ENCODE measurements at regions not wholly inside any gene's neighbourhood (a gene's known extent, or its start where the extent isn't known, plus 50 kb on each side); places are given as distances from the start of the nearest gene placed in this dataset.

DNA sequence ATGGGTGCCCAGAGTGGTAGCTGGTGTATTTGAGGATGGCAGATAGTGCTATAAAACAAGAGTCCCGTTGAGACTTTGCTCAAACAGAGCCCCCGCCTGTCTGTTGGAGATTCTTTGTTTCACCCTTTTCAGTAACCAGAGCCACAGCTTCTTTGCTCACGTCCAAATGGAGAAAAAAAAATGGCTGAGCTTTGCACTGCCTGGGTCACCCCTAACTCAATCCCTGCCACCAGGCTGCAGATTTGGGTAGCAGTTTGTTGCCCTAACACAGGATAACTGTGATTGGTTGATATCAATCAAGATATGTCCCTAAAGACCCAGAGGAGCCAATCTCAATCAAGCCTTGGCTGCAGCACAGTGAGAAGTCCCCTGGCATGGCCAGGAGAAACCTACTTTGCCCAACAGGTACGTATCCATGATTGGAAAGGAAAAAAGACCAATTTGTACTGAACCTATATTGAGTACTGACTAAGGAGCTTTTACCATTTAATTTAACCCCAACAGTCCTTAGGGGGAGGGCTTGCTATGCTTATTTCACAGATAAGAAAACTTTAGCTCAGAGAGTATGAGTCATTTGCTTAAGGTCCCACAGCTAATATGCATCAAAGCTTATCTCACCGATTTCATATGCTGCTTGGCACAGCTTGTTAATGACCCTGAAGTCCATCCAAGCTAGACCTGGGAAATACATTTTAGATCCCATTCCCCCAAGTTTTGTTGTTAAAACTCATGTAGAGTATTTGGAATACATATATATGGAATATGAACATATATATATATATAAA is 72.0 kb upstream of the SH3BP4 start:
- Histone ChIP-seq H3K4ac (replicated peaks; ENCODE audit: insufficient read length, low read depth, low read length) (no peak overlapping the region), H2BK15ac (ENCODE audit: low read length) (no peak overlapping the region), H3K79me1 (ENCODE audit: low read depth, low read length) (no peaks in the 10 kb centered on the region), H2BK5ac (ENCODE audit: low read depth, low read length) (no peak overlapping the region), H3K4me2 (ENCODE audit: insufficient read depth in 1 of 2, low read depth in 2 of 2, low read length in 2 of 2) (no peak overlapping the region), H2BK12ac (ENCODE audit: low read depth, low read length) (no peak overlapping the region), H3K56ac (replicated peaks; ENCODE audit: insufficient read length, low read depth, low read length) (no peak overlapping the region), H2BK120ac (replicated peaks; ENCODE audit: low read depth, low read length) (no peak overlapping the region), H4K91ac (replicated peaks; ENCODE audit: insufficient read length, low read length) (no peak overlapping the region), H3K23me2 (ENCODE audit: low read depth, low read length) (no peaks in the 10 kb centered on the region), H3K14ac (ENCODE audit: insufficient read length) (no peak overlapping the region), H3K9ac (replicated peaks in 1 of 4; ENCODE audit: extremely low read depth in 1 of 4, low read depth in 3 of 4, low read length in 3 of 4) (no peak overlapping the region), H4K5ac (ENCODE audit: insufficient read length, low read depth, low read length) (no peak overlapping the region), H3K9me3 (ENCODE audit: insufficient read depth in 2 of 2, low read depth in 1 of 2, low read length in 1 of 2) (no peaks in the 10 kb centered on the region), H3K18ac (ENCODE audit: extremely low read depth, low read length) (no peak overlapping the region), H2AFZ (ENCODE audit: low read length) (no peak overlapping the region), H3K23ac (ENCODE audit: insufficient read length) (no peak overlapping the region), H4K8ac (ENCODE audit: extremely low read depth, insufficient read depth, low read length) (no peak overlapping the region), H3K27ac (ENCODE audit: low read depth, low read length) (no peak overlapping the region), H2BK20ac (ENCODE audit: low read length) (no peak overlapping the region), H3K4me1 (replicated peaks in 1 of 4; ENCODE audit: control insufficient read depth in 3 of 4, insufficient read depth in 4 of 4, low read length in 3 of 4) (peaks cover 0 to 2% (median 0%) of the 10 kb centered on the region in 4 experiments; a peak in 1 of 7 replicates), H3K79me2 (ENCODE audit: control insufficient read depth in 1 of 2, insufficient read depth in 2 of 2, low read length in 2 of 2) (no peaks in the 10 kb centered on the region), H3K27me3 (replicated peaks in 1 of 4; ENCODE audit: control insufficient read depth in 3 of 4, extremely low read depth in 1 of 4, insufficient read depth in 3 of 4, low read length in 3 of 4) (no peaks in the 10 kb centered on the region), H3K4me3 (ENCODE audit: extremely low read depth in 1 of 4, insufficient read depth in 2 of 4, low read depth in 3 of 4, low read length in 4 of 4) (no peak overlapping the region), H4K20me1 (replicated peaks in 1 of 2; ENCODE audit: control insufficient read depth in 1 of 2, insufficient read depth in 2 of 2, low read length in 2 of 2) (no peaks in the 10 kb centered on the region), H2AK5ac (ENCODE audit: low read depth, low read length) (no peak overlapping the region), H3K36me3 (ENCODE audit: control insufficient read depth in 2 of 4, insufficient read depth in 4 of 4, low read length in 3 of 4) (no peaks in the 10 kb centered on the region)
- CTCF ChIA-PET (ENCODE audit: partially characterized antibody): interaction anchor here (0.9 to 3.1 kb wide), 11 partner anchors 10 to 135 kb away, joined by 3 to 11 read pairs (median 4); no protein-coding TSS in a partner anchor
- TF ChIP-seq KDM4A (IDR thresholded peaks at IDR 0.05; ENCODE audit: low read depth, low read length, severe bottlenecking): no peak
- TF ChIP-seq HDAC6 (IDR thresholded peaks at IDR 0.05; ENCODE audit: low read depth, low read length): no peak
- TF ChIP-seq HDAC2 (IDR thresholded peaks at IDR 0.05; ENCODE audit: borderline replicate concordance in 1 of 2, low read depth in 2 of 2, low read length in 2 of 2): no peak
- TF ChIP-seq, protein P1, sequence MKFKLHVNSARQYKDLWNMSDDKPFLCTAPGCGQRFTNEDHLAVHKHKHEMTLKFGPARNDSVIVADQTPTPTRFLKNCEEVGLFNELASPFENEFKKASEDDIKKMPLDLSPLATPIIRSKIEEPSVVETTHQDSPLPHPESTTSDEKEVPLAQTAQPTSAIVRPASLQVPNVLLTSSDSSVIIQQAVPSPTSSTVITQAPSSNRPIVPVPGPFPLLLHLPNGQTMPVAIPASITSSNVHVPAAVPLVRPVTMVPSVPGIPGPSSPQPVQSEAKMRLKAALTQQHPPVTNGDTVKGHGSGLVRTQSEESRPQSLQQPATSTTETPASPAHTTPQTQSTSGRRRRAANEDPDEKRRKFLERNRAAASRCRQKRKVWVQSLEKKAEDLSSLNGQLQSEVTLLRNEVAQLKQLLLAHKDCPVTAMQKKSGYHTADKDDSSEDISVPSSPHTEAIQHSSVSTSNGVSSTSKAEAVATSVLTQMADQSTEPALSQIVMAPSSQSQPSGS (IDR thresholded peaks at IDR 0.05; ENCODE audit: low read length): no peak
- no peak for TF ChIP-seq PHF8 (conservative IDR thresholded peaks at IDR 0.05; ENCODE audit: low read depth, low read length)
- no peak for TF ChIP-seq KDM1A (IDR thresholded peaks at IDR 0.05; ENCODE audit: borderline replicate concordance, low read length)
- TF ChIP-seq SIRT6 (IDR thresholded peaks at IDR 0.05; ENCODE audit: low read length): no peak
- no peak for TF ChIP-seq YY1 (IDR thresholded peaks at IDR 0.05; ENCODE audit: low read depth, low read length)
- POLR2A ChIA-PET (ENCODE audit: partially characterized antibody): no interaction called here
- 80% methylated on average over 5 of the region's 5 CpGs; no CpG with 5 or more reads in 1 of the 2 experiments for WGBS, 2 experiments (ENCODE audit: extremely low coverage in 1 of 2, insufficient coverage in 1 of 2, insufficient read length in 1 of 2, insufficient replicate concordance in 2 of 2, low coverage in 1 of 2, low lambda C conversion rate in 2 of 2, missing lambda C conversion rate in 1 of 2)
- FAIRE-seq (no peak), DNase-seq (ENCODE audit: low read depth in 1 of 2, low spot score in 2 of 2) (no peak)
